NCI-H82 (cell line): ENCODE measurements at regions not wholly inside any gene's neighbourhood (a gene's known extent, or its start where the extent isn't known, plus 50 kb on each side); places are given as distances from the start of the nearest gene placed in this dataset.
"Not testable (repeated sequence)": the region's sequence is repeated elsewhere in the genome, so short reads cannot be mapped to it uniquely, and the experiment has no call there.

Source experiments
- DNase-seq: peaks from one replicate; lab custom pipeline; 2025; lab: John Stamatoyannopoulos, UW

DNA sequence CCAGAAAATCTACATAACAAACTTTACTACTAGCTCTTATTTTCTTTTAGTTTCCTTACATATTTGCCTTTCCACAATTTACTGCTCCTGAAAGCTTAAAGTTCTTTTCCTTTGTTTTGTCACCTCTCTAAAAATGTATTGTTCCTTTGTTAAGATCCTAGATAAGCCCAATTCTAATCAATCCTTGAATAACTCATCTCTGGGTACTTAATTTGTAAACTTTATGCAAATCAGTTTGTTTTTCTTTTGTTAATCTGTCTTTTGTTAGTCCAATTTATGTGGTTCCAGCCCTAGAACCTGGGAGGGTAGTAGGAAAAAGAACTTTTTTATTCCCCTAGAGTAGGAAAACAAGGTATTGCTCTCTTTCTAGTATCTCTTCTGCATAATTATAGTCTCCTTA is 444.7 kb downstream of the PCDH10 start:
- DNase-seq: no peak

- DNase-seq: no peak
Measured at GRCh38 chr4:133592591-133592990, 443.5 kb downstream of the PCDH10 start.

- peak; percentile 95 for DNase-seq
Measured at GRCh38 chr4:133592106-133592505, 443.0 kb downstream of the PCDH10 start.

GRCh38 chr4:133588306-133588705 is 439.2 kb downstream of the PCDH10 start:
- no peak for DNase-seq

GRCh38 chr4:133585323-133585722 is 436.2 kb downstream of the PCDH10 start:
- no peak for DNase-seq

- no peak for DNase-seq
Measured at GRCh38 chr4:133584714-133585113, 435.6 kb downstream of the PCDH10 start.

DNA sequence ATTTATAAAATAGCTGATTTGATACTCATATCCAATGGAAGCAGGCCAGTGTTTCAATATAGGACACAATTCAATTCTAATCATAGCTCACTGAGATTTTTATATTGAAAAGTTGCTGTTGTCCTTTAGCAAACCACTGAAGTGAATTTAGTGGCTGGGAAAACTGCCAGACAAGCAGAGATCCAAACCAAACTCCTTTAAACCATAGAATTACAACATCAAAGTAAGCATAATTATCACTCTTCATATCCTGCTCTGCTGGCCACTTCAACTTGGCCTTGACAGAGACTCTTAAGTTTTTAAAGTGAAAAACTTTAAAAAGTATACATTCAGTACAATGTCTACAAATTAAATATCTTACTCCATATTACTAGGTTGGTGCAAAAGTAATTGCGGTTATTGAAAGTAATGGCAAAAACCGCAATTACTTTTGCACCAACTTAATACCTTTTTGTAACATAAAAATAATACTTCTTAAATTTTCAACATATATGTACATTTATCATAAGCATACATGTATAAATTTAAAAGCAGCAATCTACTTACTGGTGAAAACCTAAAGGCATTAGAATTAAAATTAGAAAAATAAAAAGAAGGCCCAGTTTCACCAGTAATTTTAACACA is 433.0 kb downstream of the PCDH10 start:
- no peak for DNase-seq

DNA sequence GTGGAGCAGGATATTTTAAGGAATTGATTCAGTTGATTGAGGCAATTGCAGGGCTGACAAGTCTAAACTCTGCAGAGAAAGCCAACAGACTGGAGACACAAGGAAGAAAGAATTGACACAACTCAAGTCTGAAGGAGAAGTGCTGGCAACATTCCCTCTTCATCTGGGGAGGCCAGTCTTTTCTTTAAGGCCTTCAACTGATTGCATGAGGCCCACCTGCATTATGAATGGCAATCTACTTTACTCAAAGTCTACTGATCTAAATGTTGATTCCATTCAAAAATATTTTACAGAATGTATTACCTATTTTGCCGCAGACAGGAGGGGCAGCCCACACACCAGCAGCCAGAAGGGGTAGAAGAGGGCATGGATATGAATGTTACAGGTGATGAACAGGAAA is 425.2 kb downstream of the PCDH10 start:
- DNase-seq: no peak

- DNase-seq: no peak
Measured at GRCh38 chr4:133565379-133565778, 416.3 kb downstream of the PCDH10 start.

DNA sequence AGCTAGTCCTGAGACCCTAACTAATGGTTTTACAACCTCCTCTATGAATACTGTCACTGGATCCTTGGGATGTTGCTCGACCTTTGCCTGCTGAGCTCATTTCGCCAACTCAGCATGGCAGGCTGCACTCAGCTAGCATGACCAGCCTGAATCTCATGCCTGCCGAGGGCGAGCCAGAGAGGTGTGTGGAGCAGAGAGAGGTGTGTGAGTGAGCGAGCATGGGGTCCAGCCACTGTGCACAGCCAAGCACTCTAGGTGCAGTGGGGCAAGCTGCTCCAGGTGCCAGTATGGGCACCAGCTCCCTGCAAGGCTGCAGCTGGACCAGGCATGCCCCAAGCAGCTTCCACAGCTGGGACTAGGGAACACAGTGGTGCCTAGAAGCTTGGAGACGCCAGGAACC is 410.9 kb downstream of the PCDH10 start:
- DNase-seq: no peak

DNA sequence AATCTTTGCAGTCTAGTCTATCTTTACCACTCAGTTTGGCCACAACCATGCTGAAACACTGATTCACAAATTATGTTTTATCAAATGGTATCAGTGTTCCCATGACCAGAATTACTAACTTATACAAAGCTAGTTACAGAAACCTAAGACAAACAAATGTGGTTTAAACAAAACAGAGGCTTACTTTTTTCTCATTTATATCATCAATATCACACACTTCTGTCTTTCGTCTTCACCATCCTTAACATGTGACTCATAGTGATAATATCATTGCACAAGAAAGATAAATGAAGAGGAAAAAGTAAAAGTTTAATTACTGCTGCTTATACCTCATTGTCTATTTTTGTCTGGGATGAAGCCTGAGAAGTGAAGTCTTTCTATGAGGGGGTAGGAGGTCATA is 406.6 kb downstream of the PCDH10 start:
- DNase-seq: no peak

- no peak for DNase-seq
Measured at GRCh38 chr4:133550436-133550835, 401.3 kb downstream of the PCDH10 start.

DNA sequence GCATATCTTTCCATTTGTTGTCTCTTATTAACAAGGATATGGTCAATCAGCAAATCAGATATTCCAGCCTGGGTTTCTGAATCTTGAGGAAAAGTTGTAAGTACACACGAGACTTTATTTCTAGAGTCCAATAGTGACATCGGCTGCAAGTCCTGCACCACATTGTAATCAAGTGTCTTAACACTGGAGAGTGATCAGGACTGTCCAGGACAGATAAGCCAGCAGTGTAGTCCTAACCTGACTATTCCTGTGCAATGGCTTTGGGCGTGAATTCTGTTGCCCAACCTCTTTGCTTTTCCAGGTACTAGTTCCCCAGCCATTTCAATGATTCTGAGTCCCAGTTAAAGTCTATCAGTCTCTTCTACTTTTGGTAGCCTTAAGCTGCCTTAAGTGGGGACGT is 395.0 kb downstream of the PCDH10 start:
- no peak for DNase-seq

DNA sequence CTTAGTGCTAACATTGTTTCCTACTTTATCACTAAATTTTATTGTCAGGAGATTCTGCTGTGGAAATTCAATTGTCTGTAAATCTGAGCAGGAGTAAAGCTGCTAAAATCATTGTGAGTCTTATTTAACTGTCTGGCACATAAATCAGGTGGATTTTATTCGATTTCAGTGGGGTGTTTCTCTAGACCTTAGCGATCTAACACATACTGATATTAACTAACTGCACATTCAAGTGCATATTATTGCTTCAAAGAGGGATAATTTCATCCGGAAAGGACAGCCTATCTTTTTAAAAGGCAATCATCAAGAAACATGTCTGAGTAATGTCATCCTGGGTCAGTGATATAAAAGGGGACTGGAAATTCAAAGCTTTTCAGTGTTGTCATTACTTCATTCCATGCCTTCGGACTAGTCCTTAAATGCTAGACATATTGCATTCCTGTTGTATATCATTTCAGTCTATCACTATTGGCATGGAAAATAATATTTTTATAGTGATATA is 388.7 kb downstream of the PCDH10 start:
- DNase-seq: no peak

DNA sequence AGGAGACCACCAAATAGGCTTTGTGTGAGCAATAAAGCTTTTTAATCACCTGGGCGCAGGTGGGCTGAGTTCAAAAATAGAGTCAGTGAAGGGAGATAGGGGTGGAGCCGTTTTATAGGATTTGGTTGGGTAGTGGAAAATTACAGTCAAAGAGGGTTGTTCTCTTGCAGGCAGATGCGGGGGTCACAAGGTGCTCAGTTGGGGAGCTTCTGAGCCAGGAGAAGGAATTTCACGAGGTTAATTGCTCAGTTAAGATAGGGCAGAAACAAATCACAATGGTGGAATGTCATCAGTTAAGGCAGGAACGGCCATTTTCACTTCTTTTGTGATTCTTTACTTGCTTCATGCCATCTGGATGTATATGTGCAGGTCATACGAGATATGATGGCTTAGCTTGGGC is 385.1 kb downstream of the PCDH10 start:
- not testable (repeated sequence) for DNase-seq

- no peak for DNase-seq
Measured at GRCh38 chr4:133524369-133524768, 375.3 kb downstream of the PCDH10 start.

DNA sequence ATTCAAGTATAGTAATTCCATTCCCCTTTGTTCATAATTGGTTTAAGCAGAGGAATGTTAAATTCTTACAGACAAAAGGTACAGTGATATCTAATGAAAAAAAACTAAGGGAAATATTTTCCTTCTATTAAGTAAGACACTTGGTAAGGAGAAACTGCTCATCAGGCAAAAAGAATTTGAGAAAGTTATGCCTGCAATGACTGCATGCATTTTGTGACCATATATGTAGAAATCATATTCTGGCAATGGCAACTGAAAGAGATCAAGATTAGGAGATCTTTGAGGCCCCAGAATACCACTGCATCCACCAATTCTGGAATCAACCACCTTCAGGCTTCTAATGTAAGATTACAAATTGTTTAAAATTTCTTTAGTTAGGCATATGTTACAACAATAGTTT is 364.8 kb downstream of the PCDH10 start:
- no peak for DNase-seq

GRCh38 chr4:133498149-133498548 is 349.1 kb downstream of the PCDH10 start:
- DNase-seq: no peak

- no peak for DNase-seq
Measured at GRCh38 chr4:133493776-133494175, 344.7 kb downstream of the PCDH10 start.

- no peak for DNase-seq
Measured at GRCh38 chr4:133493241-133493640, 344.1 kb downstream of the PCDH10 start.

DNA sequence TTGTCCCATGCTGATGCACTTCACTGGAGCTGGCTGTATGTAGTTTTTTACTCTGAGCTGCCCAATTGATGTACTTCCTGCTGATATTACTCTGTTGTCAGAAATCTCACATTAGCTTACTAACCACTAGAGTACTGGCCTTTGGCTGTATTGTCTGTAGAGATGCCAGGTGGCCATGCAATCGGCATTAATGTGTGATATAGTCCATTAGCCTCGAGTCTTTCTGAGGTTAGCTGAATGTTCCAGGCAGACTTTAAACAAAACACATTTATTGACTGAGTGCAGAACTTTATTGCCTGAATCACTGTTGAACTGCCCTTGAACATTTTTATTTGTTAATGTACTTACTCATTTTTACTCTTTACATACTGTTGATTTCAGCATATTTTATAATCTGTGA is 335.2 kb downstream of the PCDH10 start:
- no peak for DNase-seq

DNA sequence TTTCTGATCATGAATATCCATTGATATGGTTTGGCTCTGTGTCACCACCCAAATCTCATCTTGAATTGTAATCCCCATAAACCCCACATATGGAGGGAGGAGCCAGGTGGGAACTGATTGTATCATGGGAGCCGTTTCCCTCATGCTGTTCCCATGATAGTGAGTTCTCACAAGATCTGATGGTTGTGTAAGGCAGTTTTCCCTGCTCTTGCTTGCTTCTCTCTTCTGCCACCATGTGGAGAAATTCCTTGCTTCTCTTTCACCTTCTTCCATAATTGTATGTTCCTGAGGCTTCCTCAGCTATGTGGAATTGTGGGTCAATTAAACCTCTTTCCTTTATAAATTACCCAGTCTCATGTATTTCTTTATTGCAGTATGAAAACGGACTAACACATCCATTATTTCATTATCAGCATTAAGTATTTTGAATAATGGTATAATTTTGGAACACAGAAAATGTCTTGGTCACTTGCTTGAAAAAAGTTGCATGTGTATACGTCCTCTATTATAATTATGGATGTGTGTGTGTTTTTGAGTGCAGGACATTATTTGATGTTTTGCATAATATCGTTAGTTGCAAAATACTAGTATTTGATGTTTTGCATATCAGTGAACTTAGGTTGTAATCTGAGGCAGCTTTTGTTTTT is 334.6 kb downstream of the PCDH10 start:
- DNase-seq: peak; percentile 48

DNA sequence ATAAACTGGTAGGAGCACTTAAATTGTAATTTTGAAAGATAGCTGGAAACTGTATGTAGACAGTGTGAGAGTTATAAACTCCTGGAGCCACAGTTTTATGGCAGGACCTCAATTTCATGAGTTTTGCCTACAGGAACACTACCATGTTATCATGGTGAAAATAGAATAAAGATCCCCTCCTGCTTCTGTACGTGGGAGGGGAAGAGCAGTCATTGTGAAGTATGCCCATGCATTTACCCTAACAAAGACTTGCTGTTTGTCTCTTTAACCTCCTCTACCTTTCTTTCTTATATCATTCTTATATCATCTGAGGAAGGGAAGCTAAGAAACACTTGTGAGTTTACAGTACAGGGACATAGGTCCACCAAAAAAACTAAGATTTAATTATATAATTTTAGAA is 327.0 kb downstream of the PCDH10 start:
- no peak for DNase-seq

DNA sequence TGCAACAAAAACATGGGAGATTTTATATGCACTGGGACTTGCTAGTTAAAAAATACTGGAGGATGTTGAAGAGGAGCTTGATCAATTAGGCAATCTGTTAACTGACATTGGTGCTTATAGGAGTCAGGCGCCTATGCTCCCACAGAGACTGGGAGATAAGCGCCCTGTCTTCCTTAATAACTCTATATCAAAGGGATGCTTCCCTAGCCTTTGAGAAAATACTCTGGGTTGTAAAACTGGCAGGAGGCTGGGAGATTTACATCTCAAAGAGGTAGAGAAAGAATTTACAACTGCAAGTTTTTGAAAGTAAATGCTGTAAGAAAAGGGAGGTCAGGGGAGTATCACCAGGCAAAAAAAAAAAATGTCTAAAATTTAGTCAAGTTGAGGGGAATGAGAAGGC is 325.4 kb downstream of the PCDH10 start:
- DNase-seq: no peak
